Naive thymus-derived CD4-positive, alpha-beta T cell (primary cell): ENCODE measurements at regions not wholly inside any gene's neighbourhood (a gene's known extent, or its start where the extent isn't known, plus 50 kb on each side); places are given as distances from the start of the nearest gene placed in this dataset.

Experiments
- ATAC-seq: fragments of 150-1000 bp; cut with Tn5 transposase; 2 replicates; pipeline ENCODE4 v1.10.0; 2021; ENCODE audit warnings: mild to moderate bottlenecking, moderate library complexity
- CTCF ChIA-PET: fragments of 350-600 bp; sonication (Branson Sonifier 250); formaldehyde crosslinking; loops from one replicate; lab custom pipeline; 2021; ENCODE audit warnings: antibody characterized with exemption; lab: Charles Lee
- POLR2A ChIA-PET: fragments of 350-600 bp; sonication (Branson Sonifier 250); formaldehyde crosslinking; loops from one replicate; lab custom pipeline; 2021; ENCODE audit warnings: antibody characterized with exemption, inconsistent platforms; lab: Charles Lee
- DNase-seq, 9 donors: peaks; one replicate each; pipeline versions ENCODE4 v3.0.0 to v3.0.0-alpha.2; 2020 to 2022; ENCODE audit warnings: mixed read lengths in 1 of 9
- H3K27ac ChIP-seq: one replicate; pipeline ENCODE4 v1.7.0; 2013; ENCODE audit warnings: mild to moderate bottlenecking, low read depth, low read length, moderate library complexity
- H3K27me3 ChIP-seq, 2 donors: one replicate each; pipeline ENCODE4 v1.7.0; 2013; ENCODE audit warnings: low read length in 2 of 2, mild to moderate bottlenecking in 2 of 2, moderate library complexity in 2 of 2; ENCODE audit not compliant: control insufficient read depth in 2 of 2, insufficient read depth in 2 of 2
- H3K36me3 ChIP-seq, 3 experiments: 1 replicate in 2 of 3; 2 replicates in 1 of 3; pipeline ENCODE4 v1.7.0; 2013; ENCODE audit warnings: low read length in 3 of 3, mild to moderate bottlenecking in 3 of 3, moderate library complexity in 1 of 3; ENCODE audit not compliant: insufficient read depth in 3 of 3, control insufficient read depth in 2 of 3
- H3K4me1 ChIP-seq, 2 donors: one replicate each; pipeline ENCODE4 v1.7.0; 2013; ENCODE audit warnings: low read length in 2 of 2, mild to moderate bottlenecking in 2 of 2, moderate library complexity in 1 of 2; ENCODE audit not compliant: control insufficient read depth in 2 of 2, insufficient read depth in 2 of 2
- H3K4me3 ChIP-seq: 2 replicates; pipeline ENCODE4 v1.7.0; 2013; ENCODE audit warnings: mild to moderate bottlenecking, low read length
- H3K9me3 ChIP-seq, 3 experiments: 1 replicate in 2 of 3; 2 replicates in 1 of 3; pipeline ENCODE4 v1.7.0; 2013; ENCODE audit warnings: low read length in 3 of 3; ENCODE audit not compliant: control insufficient read depth in 2 of 3
- H3K27ac Mint-ChIP-seq, 9 donors: one replicate each; pipeline ENCODE4 v1.8.0; 2020 to 2022; ENCODE audit warnings: mixed read lengths in 9 of 9, mild to moderate bottlenecking in 8 of 9, moderate library complexity in 5 of 9, inconsistent platforms in 2 of 9
- H3K27me3 Mint-ChIP-seq, 5 donors: one replicate each; pipeline ENCODE4 v1.8.0; 2021 to 2022; ENCODE audit warnings: mixed read lengths in 5 of 5, mild to moderate bottlenecking in 1 of 5
- H3K36me3 Mint-ChIP-seq, 5 donors: one replicate each; pipeline ENCODE4 v1.8.0; 2020 to 2022; ENCODE audit warnings: mixed read lengths in 5 of 5, mild to moderate bottlenecking in 3 of 5, inconsistent platforms in 1 of 5
- H3K4me1 Mint-ChIP-seq, 7 donors: one replicate each; pipeline ENCODE4 v1.8.0; 2020 to 2022; ENCODE audit warnings: mixed read lengths in 7 of 7, mild to moderate bottlenecking in 3 of 7, inconsistent platforms in 1 of 7
- H3K4me3 Mint-ChIP-seq, 10 donors: one replicate each; pipeline ENCODE4 v1.8.0; 2020 to 2022; ENCODE audit warnings: mild to moderate bottlenecking in 10 of 10, mixed read lengths in 10 of 10, moderate library complexity in 6 of 10, inconsistent platforms in 2 of 10
- H3K9me3 Mint-ChIP-seq, 11 donors: one replicate each; pipeline ENCODE4 v1.8.0; 2020 to 2022; ENCODE audit warnings: mixed read lengths in 11 of 11, mild to moderate bottlenecking in 4 of 11, inconsistent platforms in 1 of 11, moderate library complexity in 1 of 11
- intact Hi-C, 2 donors: fragments of 100-400 bp; cut with micrococcal nuclease; formaldehyde crosslinking; loops; one replicate each; pipeline ENCODE4 v1.15.1; 2023

DNA sequence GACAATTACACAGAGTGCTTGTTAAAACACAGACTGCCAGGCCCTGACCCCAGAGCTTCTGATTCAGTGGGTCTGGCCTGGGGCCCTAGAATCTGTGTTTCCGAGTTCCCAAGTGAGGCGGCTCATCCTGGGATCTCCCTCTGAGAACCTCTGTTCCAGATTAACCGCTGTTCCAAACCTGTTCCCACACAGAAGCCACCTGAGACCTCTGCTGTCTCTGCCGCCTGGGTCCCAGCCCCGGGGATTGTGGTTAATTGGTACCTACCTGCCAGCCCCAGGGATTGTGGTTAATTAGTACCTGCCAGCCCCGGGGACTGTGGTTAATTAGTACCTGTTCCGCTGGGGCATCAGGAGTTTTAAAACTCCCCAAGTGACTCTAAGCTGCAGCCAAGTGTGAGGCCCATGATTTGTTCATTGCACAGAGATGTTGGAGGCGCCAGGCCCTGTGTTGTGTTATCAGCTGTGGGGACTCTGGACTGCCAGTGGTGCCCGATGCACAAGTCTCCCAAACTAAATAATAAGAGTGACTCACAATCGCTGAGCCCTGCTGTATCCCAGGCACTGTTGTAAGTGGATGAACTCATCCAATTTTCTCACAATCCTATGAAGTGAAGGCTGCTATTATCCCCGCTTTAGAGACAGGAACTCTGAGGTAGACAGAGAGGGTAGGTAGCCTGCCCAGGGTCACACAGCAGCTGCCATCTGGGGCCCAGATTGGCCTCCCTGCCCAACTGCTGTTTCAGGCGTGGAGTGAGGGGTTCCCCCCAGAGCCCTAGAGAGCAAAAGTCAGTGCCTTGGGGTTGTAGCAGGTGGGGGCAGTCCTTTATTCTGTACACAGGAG lies 219.7 kb downstream of the IRF8 start:
- H3K4me1 ChIP-seq = no peaks in the 10 kb centered on the region
- H3K27ac ChIP-seq = no peak overlapping the region
- no peaks in the 10 kb centered on the region for H3K9me3 ChIP-seq
- ChIA-PET CTCF (no interaction called here), POLR2A (no interaction called here)
- Mint-ChIP-seq H3K27ac (no peak overlapping the region), H3K36me3 (no peaks in the 10 kb centered on the region), H3K4me1 (peaks cover 0 to 4% (median 0%) of the 10 kb centered on the region in 7 donors), H3K9me3 (peaks cover 0 to 2% (median 0%) of the 10 kb centered on the region in 11 donors), H3K4me3 (no peak overlapping the region), H3K27me3 (peaks cover 0 to 36% (median 8%) of the 10 kb centered on the region in 5 donors)
- intact Hi-C loops = no loop called here
- ATAC-seq (no peak), DNase-seq (no peak)
- no peaks in the 10 kb centered on the region for H3K27me3 ChIP-seq
- H3K4me3 ChIP-seq = no peak overlapping the region
- H3K36me3 ChIP-seq = no peaks in the 10 kb centered on the region

DNA sequence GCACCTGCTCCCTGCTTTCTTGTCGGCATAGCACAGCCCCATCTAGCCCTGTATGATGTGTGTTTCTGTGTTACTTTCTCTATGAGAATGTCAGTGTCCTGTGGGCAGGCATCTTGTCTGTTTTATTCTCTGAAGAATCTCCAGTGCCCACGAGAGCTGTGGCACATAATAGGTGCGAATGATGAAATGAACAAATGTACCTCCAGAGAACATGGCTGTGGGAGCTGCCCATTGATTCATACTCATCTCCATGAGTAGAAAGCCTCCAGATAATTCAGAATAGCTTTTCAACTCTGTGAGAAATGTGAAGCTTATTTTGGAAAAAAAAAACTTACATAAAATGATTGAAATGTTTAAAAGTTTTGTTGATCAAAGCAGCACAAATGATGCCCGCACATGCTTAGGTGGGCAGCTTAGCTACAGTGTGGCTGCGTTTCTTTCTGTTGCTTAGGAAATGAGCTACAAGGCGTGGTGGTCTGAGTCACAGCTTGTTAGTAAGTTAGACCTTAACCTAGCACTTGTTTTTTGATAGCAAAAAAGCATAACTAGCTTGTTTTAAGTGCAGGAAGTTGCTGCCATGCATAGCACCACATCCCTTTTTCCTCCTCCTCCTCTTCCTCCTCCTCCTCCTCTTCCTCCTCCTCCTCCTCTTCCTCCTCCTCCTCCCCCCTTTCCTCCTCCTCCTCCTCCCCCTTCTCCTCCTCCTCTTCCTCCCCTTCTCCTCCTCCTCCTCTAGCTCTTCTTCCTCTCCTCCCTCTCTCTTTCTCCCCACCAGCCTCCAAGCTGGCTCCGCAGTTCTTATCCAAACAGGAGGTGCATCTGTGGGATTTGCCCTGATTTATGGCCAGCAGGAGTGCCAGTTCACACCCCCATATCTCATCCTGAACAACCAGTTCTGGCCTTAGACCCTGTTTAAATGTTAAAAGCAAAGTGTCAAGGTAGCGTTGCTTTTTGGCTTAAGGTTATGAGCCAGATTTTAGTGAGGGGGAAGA lies 221.5 kb downstream of the IRF8 start:
- intact Hi-C loops = no loop called here
- peaks cover 5 to 39% (median 13%) of the 10 kb centered on the region in 5 donors for H3K27me3 Mint-ChIP-seq
- POLR2A ChIA-PET = no interaction called here
- no peak overlapping the region for H3K4me3 Mint-ChIP-seq
- peaks cover 0 to 4% (median 0%) of the 10 kb centered on the region in 7 donors for H3K4me1 Mint-ChIP-seq
- Histone ChIP-seq H3K4me1 (no peaks in the 10 kb centered on the region), H3K27ac (no peak overlapping the region), H3K9me3 (no peaks in the 10 kb centered on the region), H3K27me3 (no peaks in the 10 kb centered on the region), H3K4me3 (no peak overlapping the region), H3K36me3 (no peaks in the 10 kb centered on the region)
- peaks cover 0 to 2% (median 0%) of the 10 kb centered on the region in 11 donors for H3K9me3 Mint-ChIP-seq
- no peaks in the 10 kb centered on the region for H3K36me3 Mint-ChIP-seq
- CTCF ChIA-PET = no interaction called here
- no peak overlapping the region for H3K27ac Mint-ChIP-seq
- ATAC-seq = no peak
- no peak for DNase-seq

DNA sequence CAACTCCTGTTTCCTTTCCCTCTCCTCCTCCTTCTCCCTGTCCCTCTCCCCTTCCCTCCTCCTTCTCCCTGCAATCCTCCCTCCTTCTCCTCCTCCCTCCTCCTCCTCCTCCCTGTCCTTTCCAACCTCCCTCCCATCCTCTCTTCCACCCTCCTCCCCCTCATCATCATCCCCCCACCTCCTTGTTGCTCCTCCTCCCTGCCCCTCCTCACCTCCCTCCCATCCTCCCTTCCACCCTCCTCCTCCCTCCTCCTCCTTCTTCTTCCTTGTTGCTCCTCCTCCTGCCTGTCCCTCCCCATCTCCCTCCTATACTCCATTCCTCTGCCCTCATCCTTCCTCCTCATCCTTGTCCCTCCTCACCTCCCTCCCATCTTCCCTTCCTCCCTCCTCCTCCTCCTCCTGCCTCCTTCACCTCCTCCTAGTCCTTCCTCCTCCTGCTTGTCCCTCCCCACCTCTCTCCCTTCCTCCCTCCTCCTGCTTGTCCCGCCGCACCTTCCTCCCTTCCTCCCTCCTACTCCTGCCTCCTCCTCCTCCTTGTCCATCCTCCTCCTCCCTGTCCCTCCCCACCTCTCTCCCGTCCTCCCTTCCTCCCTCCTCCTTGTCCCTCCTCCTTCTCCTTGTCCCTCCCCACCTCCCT lies 222.5 kb downstream of the IRF8 start:
- peaks cover 5 to 39% (median 13%) of the 10 kb centered on the region in 5 donors for H3K27me3 Mint-ChIP-seq
- H3K36me3 Mint-ChIP-seq = no peaks in the 10 kb centered on the region
- ATAC-seq (no peak), DNase-seq (no peak)
- no peaks in the 10 kb centered on the region for H3K9me3 ChIP-seq
- H3K4me3 Mint-ChIP-seq = no peak overlapping the region
- no peaks in the 10 kb centered on the region for H3K27me3 ChIP-seq
- ChIA-PET POLR2A (no interaction called here), CTCF (no interaction called here)
- intact Hi-C loops = no loop called here
- no peaks in the 10 kb centered on the region for H3K36me3 ChIP-seq
- H3K9me3 Mint-ChIP-seq = peaks cover 0 to 2% (median 0%) of the 10 kb centered on the region in 11 donors
- H3K27ac ChIP-seq = no peak overlapping the region
- H3K27ac Mint-ChIP-seq = no peak overlapping the region
- no peaks in the 10 kb centered on the region for H3K4me1 ChIP-seq
- H3K4me1 Mint-ChIP-seq = peaks cover 0 to 4% (median 0%) of the 10 kb centered on the region in 7 donors
- no peak overlapping the region for H3K4me3 ChIP-seq

DNA sequence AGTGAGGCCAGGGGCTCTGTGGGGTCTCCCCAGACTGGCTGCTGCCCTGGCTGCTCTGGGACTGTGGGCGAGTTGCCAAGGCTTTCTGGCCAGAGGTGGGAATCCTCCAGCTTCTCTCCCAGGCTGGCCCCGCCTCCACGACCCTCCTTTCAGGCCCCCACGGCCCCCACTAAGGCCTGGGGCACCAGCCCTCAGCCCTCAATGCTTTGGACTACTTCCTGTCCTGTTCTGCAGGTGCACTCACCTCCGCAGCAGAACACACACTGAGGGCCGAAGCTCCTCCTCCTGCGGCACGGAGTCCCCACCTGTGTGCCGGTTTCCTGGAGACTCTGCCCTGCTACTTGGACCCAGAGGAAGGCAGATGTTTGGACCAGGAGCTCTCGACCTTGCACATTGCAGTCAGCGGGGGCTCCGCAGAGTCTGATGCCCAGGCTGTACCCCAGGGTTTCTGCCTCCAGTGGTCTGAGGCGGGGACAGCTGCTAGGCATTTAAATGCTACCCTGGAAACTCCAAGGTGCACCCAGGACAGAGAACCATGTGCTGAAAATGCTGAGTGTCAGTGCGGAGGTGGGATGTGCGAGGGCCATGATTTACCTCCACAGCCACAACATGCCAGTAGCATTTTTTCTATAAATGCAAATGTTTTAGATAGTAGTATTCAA lies 223.8 kb downstream of the IRF8 start:
- no peaks in the 10 kb centered on the region for H3K36me3 Mint-ChIP-seq
- ATAC-seq (no peak), DNase-seq (no peak)
- H3K27me3 ChIP-seq = no peaks in the 10 kb centered on the region
- ChIA-PET POLR2A (no interaction called here), CTCF (no interaction called here)
- H3K9me3 Mint-ChIP-seq = peaks cover 0 to 2% (median 0%) of the 10 kb centered on the region in 11 donors
- no peaks in the 10 kb centered on the region for H3K36me3 ChIP-seq
- no peaks in the 10 kb centered on the region for H3K9me3 ChIP-seq
- H3K4me3 ChIP-seq = no peak overlapping the region
- no peak overlapping the region for H3K27ac ChIP-seq
- peaks cover 7 to 49% (median 13%) of the 10 kb centered on the region in 5 donors for H3K27me3 Mint-ChIP-seq
- H3K4me3 Mint-ChIP-seq = no peak overlapping the region
- H3K4me1 ChIP-seq = no peaks in the 10 kb centered on the region
- intact Hi-C loops = no loop called here
- H3K4me1 Mint-ChIP-seq = peaks cover 0 to 4% (median 0%) of the 10 kb centered on the region in 7 donors
- no peak overlapping the region for H3K27ac Mint-ChIP-seq

DNA sequence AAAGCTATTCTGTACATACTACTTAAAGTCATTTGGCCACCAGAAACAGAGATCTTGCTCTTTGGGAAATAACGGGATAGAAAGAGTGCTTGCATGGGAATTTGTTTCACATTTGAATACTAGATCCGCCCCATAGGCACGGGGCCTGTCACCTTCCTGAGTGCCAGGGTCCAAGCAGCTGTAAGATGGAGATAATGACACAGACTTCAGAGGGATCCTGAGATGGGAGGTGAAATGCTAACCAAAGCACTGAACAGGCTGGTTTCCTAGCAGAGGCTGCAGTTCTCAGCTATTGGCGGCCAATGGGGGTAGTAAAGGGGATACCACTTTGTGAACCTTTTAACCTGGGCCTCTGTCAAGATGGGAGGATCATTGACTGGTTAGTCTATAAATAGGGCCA lies 225.4 kb downstream of the IRF8 start:
- ChIA-PET CTCF (no interaction called here), POLR2A (no interaction called here)
- H3K4me1 ChIP-seq = no peaks in the 10 kb centered on the region
- H3K36me3 Mint-ChIP-seq = no peaks in the 10 kb centered on the region
- H3K9me3 ChIP-seq = no peaks in the 10 kb centered on the region
- no peak overlapping the region for H3K4me3 ChIP-seq
- H3K27ac ChIP-seq = no peak overlapping the region
- peaks cover 0 to 4% (median 0%) of the 10 kb centered on the region in 7 donors for H3K4me1 Mint-ChIP-seq
- no peak for ATAC-seq
- intact Hi-C loops = no loop called here
- H3K27me3 Mint-ChIP-seq = peaks cover 4 to 40% (median 12%) of the 10 kb centered on the region in 5 donors
- no peaks in the 10 kb centered on the region for H3K36me3 ChIP-seq
- H3K27ac Mint-ChIP-seq = no peak overlapping the region
- DNase-seq = no peak
- no peaks in the 10 kb centered on the region for H3K27me3 ChIP-seq
- H3K4me3 Mint-ChIP-seq = no peak overlapping the region
- H3K9me3 Mint-ChIP-seq = no peaks in the 10 kb centered on the region

DNA sequence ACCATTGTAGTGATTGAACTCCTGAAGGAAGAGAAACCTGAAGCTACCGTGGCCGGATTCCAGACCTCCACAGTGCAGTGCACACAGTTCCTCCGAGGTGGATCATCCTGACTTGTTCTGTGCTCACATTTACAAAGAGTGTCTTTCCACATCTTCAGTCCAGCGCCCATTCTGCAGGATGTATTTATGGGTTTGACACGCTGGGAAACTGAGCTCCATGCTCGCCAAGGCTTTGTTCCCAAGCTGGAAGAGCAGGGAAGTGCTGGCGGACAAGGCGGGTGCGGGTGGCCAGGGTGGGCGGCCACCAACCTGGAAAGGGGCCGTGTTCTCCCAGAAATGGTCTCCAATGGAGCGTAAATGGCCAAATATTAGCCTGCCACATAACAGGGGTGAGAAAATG lies 227.9 kb downstream of the IRF8 start:
- H3K27ac Mint-ChIP-seq = no peak overlapping the region

More for the DNA sequence above, 227.9 kb downstream of the IRF8 start:
- POLR2A ChIA-PET = no interaction called here
- Histone ChIP-seq H3K27ac (no peak overlapping the region), H3K4me1 (no peaks in the 10 kb centered on the region), H3K9me3 (no peaks in the 10 kb centered on the region), H3K36me3 (no peaks in the 10 kb centered on the region), H3K4me3 (no peak overlapping the region), H3K27me3 (no peaks in the 10 kb centered on the region)
- no peaks in the 10 kb centered on the region for H3K4me1 Mint-ChIP-seq
- ATAC-seq (no peak), DNase-seq (no peak)
- CTCF ChIA-PET = no interaction called here
- H3K36me3 Mint-ChIP-seq = no peaks in the 10 kb centered on the region
- intact Hi-C loops = no loop called here
- no peaks in the 10 kb centered on the region for H3K9me3 Mint-ChIP-seq
- peaks cover 4 to 28% (median 16%) of the 10 kb centered on the region in 5 donors for H3K27me3 Mint-ChIP-seq
- H3K4me3 Mint-ChIP-seq = no peak overlapping the region
